Panc1 (cell line): ENCODE measurements at regions not wholly inside any gene's neighbourhood (a gene's known extent, or its start where the extent isn't known, plus 50 kb on each side); places are given as distances from the start of the nearest gene placed in this dataset.

Experiments used
- ATAC-seq: fragments of 200-7000 bp; cut with Tn5 transposase; 2 replicates; pipeline ENCODE4 v1.9.1; 2020; ENCODE audit warnings: mild to moderate bottlenecking, moderate library complexity
- BruUV-seq: library from RNA; stranded (reverse); fragments of 400-500 nt; replicated peaks from 2 replicates; lab custom pipeline; 2021; lab: Mats Ljungman, UMichigan
- CTCF ChIA-PET: fragments of 300-600 bp; sonication (Branson Sonifier 250); formaldehyde crosslinking; loops from one replicate; lab custom pipeline; 2022; ENCODE audit warnings: antibody characterized with exemption; lab: Charles Lee
- POLR2A ChIA-PET: fragments of 300-600 bp; sonication (Branson Sonifier 250); formaldehyde crosslinking; loops from one replicate; lab custom pipeline; 2022; ENCODE audit warnings: antibody characterized with exemption; lab: Charles Lee
- DNase-seq: peaks from one replicate; pipeline ENCODE4 v3.0.0-alpha.2; 2010; ENCODE audit warnings: low read depth, low spot score
- H3K27ac ChIP-seq: 2 replicates; pipeline ENCODE4 v1.5.1; 2011; ENCODE audit warnings: mild to moderate bottlenecking, low read length, inconsistent platforms
- H3K27me3 ChIP-seq: fragments of 200-500 bp; sonication (Bioruptor generic); 2 replicates; pipeline ENCODE4 v1.6.0; 2014; ENCODE audit warnings: low read length, inconsistent platforms; ENCODE audit not compliant: control insufficient read depth, insufficient read depth
- H3K36me3 ChIP-seq: fragments of 200-500 bp; sonication (Bioruptor generic); 2 replicates; pipeline ENCODE4 v1.5.1; 2014; ENCODE audit warnings: inconsistent platforms, mild to moderate bottlenecking, low read length, moderate library complexity; ENCODE audit not compliant: control insufficient read depth, insufficient read depth
- H3K4me1 ChIP-seq: 2 replicates; pipeline ENCODE4 v1.5.1; 2011; ENCODE audit warnings: inconsistent platforms, mild to moderate bottlenecking, low read length, moderate library complexity; ENCODE audit not compliant: control insufficient read depth, insufficient read depth
- H3K4me3 ChIP-seq, 2 experiments: 2 replicates each; pipeline ENCODE4 v1.5.1; 2011 to 2012; ENCODE audit warnings: low read depth in 2 of 2, low read length in 2 of 2, mild to moderate bottlenecking in 2 of 2, inconsistent platforms in 1 of 2, moderate library complexity in 1 of 2
- H3K9me3 ChIP-seq: fragments of 200-500 bp; sonication (Bioruptor generic); 2 replicates; pipeline ENCODE4 v1.5.1; 2014; ENCODE audit warnings: low read depth, mild to moderate bottlenecking, inconsistent platforms, low read length, moderate library complexity; ENCODE audit not compliant: control insufficient read depth, insufficient read depth
- CTCF ChIP-seq: fragments of 450-650 bp; IDR thresholded peaks from 2 replicates; pipeline ENCODE4 v1.5.1; 2017; ENCODE audit warnings: mild to moderate bottlenecking
- POLR2AphosphoS5 ChIP-seq: IDR thresholded peaks from 2 replicates; pipeline ENCODE4 v1.6.1; 2012; ENCODE audit warnings: mild to moderate bottlenecking, low read depth, low read length, moderate library complexity
- REST ChIP-seq, 2 experiments: IDR thresholded peaks; 2 replicates each; pipeline ENCODE4 v1.6.1; 2011 to 2012; ENCODE audit warnings: low read depth in 2 of 2, control low read depth in 1 of 2, low read length in 1 of 2, mild to moderate bottlenecking in 1 of 2, moderate library complexity in 1 of 2; ENCODE audit not compliant: insufficient read depth in 1 of 2
- SIN3A ChIP-seq: IDR thresholded peaks from 2 replicates; pipeline ENCODE4 v1.6.1; 2012; ENCODE audit warnings: low read depth, mild to moderate bottlenecking, low read length, moderate library complexity, borderline replicate concordance; ENCODE audit not compliant: insufficient read depth
- TCF7L2 ChIP-seq: IDR thresholded peaks from 2 replicates; pipeline ENCODE4 v1.6.1; 2011; ENCODE audit warnings: mild to moderate bottlenecking, low read depth, low read length, inconsistent platforms
- in situ Hi-C: cut with HindIII; loops from 2 replicates; pipeline ENCODE4 v1.10.0; 2016; ENCODE audit warnings: low sequenced_read_pairs, low pct_unique_long_range_greater_than_20kb
- intact Hi-C: fragments of 100-400 bp; cut with micrococcal nuclease; formaldehyde crosslinking; loops from one replicate; pipeline ENCODE4 v1.10.0; 2022; ENCODE audit not compliant: unreplicated experiment

- H3K4me1 ChIP-seq: no peaks in the 10 kb centered on the region; the same call in 1 of the 2 replicates
- ChIA-PET CTCF (no interaction called here), POLR2A (no interaction called here)
- H3K36me3 ChIP-seq: no peaks in the 10 kb centered on the region
- TF ChIP-seq SIN3A: no peak
- TF ChIP-seq TCF7L2: no peak
- no peak for TF ChIP-seq REST (IDR thresholded peaks at IDR 0.05; ENCODE audit: insufficient read depth in 1 of 2, low read depth in 2 of 2, low read length in 1 of 2)
- no peak for TF ChIP-seq CTCF
- no peak for TF ChIP-seq POLR2AphosphoS5
- intact Hi-C loops: no loop called here
- DNase-seq (no peak), ATAC-seq (no peak)
- H3K4me3 ChIP-seq: no peak overlapping the region
- no peaks in the 10 kb centered on the region for H3K27me3 ChIP-seq
- no peak overlapping the region for H3K27ac ChIP-seq
- in situ Hi-C loops: no loop called here
- no TSS peak for BruUV-seq
- H3K9me3 ChIP-seq: no peaks in the 10 kb centered on the region
Measured at GRCh38 chr5:105158526-105158925, 1595.9 kb upstream of the NUDT12 start.

GRCh38 chr5:105150323-105150722 lies 1587.7 kb upstream of the NUDT12 start:
- ATAC-seq: no peak
- intact Hi-C loops (no loop called here), in situ Hi-C loops (no loop called here)
- Histone ChIP-seq H3K9me3 (no peaks in the 10 kb centered on the region), H3K4me1 (peaks cover 7% of the 10 kb centered on the region; the same call in 1 of the 2 replicates), H3K36me3 (no peaks in the 10 kb centered on the region; the same call in 1 of the 2 replicates), H3K27me3 (no peaks in the 10 kb centered on the region), H3K4me3 (no peak overlapping the region), H3K27ac (no peak overlapping the region)
- TF ChIP-seq SIN3A (no peak), TCF7L2 (no peak), REST (IDR thresholded peaks at IDR 0.05; ENCODE audit: insufficient read depth in 1 of 2, low read depth in 2 of 2, low read length in 1 of 2) (no peak), CTCF (no peak), POLR2AphosphoS5 (no peak)
- CTCF ChIA-PET: no interaction called here
- DNase-seq: no peak
- POLR2A ChIA-PET: interaction anchor here (0.7 kb wide), 1 partner anchor 14 kb away, joined by 7 read pairs; no protein-coding TSS in a partner anchor
- no TSS peak for BruUV-seq
